ENCODE measurements at regions not wholly inside any gene's neighbourhood (a gene's known extent, or its start where the extent isn't known, plus 50 kb on each side); places are given as distances from the start of the nearest gene placed in this dataset.
A peak's percentile ranks its signal among the peaks of the same experiment; 100 is the strongest.

DNA sequence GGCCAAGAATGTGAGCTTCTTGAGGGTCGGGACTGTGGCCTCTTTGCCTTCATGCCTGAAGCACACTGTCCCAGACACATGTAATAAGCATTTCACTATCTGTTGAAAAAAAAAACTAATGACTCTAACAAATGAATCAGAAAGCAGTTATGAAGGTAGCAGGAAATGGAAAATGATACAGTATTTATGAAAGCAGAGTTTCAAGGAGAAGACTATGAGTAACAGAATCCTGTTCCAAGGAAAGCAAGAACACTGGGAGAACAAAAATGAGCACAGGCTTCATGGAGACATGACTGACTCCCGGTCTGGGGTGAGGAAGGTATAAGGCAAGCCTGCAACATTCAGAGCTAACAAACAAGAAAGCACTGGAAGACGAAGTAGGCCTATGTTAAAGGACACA is 190.8 kb downstream of the RNF152 start:
- H3K79me2 ChIP-seq (ENCODE audit: control insufficient read depth, insufficient read depth, low read length): no peaks in the 10 kb centered on the region
- H2AFZ ChIP-seq (ENCODE audit: low read depth, low read length): peak overlapping the region; percentile 84
- intact Hi-C loops (cut with micrococcal nuclease) (loop anchor here (1.0 to 2.0 kb wide), 2 partner anchors 95 to 131 kb away; no protein-coding TSS in a partner anchor), dilution Hi-C loops (cut with MboI; ENCODE audit: extremely low pct_ligation_motif_present, low sequenced_read_pairs) (no loop called here)
- H3K36me3 ChIP-seq (ENCODE audit: control insufficient read depth in 2 of 2, extremely low read depth in 1 of 2, insufficient read depth in 2 of 2, low read length in 2 of 2): no peaks in the 10 kb centered on the region
- FAIRE-seq: peak; percentile 77
- H3K4me3 ChIP-seq (replicated peaks in 1 of 3; ENCODE audit: insufficient read depth in 1 of 3, low read depth in 1 of 3, low read length in 3 of 3): no peak overlapping the region
- H3K9me3 ChIP-seq (replicated peaks; ENCODE audit: control insufficient read depth, insufficient read depth, low read length): no peaks in the 10 kb centered on the region
- H4K20me1 ChIP-seq (replicated peaks; ENCODE audit: control insufficient read depth, extremely low read depth, insufficient read depth, low read length): no peaks in the 10 kb centered on the region
- ChIA-PET POLR2A (interaction anchor here (0.8 kb wide), 1 partner anchor 808 kb away, joined by 3 read pairs; no protein-coding TSS in a partner anchor), CTCF (interaction anchor here (0.5 to 1.6 kb wide), 7 partner anchors 9 to 648 kb away, joined by 3 to 8 read pairs (median 4); no protein-coding TSS in a partner anchor)
- no TSS peak for BruUV-seq (replicated peaks)
- no peaks in the 10 kb centered on the region for H3K9me1 ChIP-seq (replicated peaks; ENCODE audit: control insufficient read depth, extremely low read depth, insufficient read depth, low read length)
- H3K4me1 ChIP-seq (ENCODE audit: control insufficient read depth, extremely low read depth, insufficient read depth, low read length): peaks cover 24% of the 10 kb centered on the region
- peak overlapping the region; percentile 57 for H3K4me2 ChIP-seq (ENCODE audit: insufficient read depth, low read length)
- peak; percentile 85 for DNase-seq (ENCODE audit: low read depth, low spot score)
- H3K27ac ChIP-seq (ENCODE audit: insufficient read depth, low read depth, low read length): peak overlapping the region; percentile 78
- H3K27me3 ChIP-seq (ENCODE audit: control insufficient read depth in 2 of 2, insufficient read depth in 2 of 2, low read length in 2 of 2): no peaks in the 10 kb centered on the region
- TF ChIP-seq JUN (IDR thresholded peaks at IDR 0.05; ENCODE audit: borderline replicate concordance, insufficient read depth, insufficient read length, low read depth): peak; percentile 66
- peak; percentile 88 for TF ChIP-seq FOS (IDR thresholded peaks at IDR 0.05; ENCODE audit: borderline replicate concordance, insufficient read depth, low read length)
- peak; percentile 57 for TF ChIP-seq GATA2 (IDR thresholded peaks at IDR 0.05; ENCODE audit: insufficient read depth, insufficient read length, low read depth, low read length)
- TF ChIP-seq, protein P1, sequence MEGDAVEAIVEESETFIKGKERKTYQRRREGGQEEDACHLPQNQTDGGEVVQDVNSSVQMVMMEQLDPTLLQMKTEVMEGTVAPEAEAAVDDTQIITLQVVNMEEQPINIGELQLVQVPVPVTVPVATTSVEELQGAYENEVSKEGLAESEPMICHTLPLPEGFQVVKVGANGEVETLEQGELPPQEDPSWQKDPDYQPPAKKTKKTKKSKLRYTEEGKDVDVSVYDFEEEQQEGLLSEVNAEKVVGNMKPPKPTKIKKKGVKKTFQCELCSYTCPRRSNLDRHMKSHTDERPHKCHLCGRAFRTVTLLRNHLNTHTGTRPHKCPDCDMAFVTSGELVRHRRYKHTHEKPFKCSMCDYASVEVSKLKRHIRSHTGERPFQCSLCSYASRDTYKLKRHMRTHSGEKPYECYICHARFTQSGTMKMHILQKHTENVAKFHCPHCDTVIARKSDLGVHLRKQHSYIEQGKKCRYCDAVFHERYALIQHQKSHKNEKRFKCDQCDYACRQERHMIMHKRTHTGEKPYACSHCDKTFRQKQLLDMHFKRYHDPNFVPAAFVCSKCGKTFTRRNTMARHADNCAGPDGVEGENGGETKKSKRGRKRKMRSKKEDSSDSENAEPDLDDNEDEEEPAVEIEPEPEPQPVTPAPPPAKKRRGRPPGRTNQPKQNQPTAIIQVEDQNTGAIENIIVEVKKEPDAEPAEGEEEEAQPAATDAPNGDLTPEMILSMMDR (IDR thresholded peaks at IDR 0.05; ENCODE audit: extremely low read depth in 1 of 2, insufficient read depth in 1 of 2, low read depth in 1 of 2, low read length in 2 of 2): no peak
- H3K9ac ChIP-seq (replicated peaks; ENCODE audit: extremely low read depth, insufficient read depth, low read length): peak overlapping the region; percentile 22

Data from endothelial cell of umbilical vein (primary cell).